ENCODE measurements at regions not wholly inside any gene's neighbourhood (a gene's known extent, or its start where the extent isn't known, plus 50 kb on each side); places are given as distances from the start of the nearest gene placed in this dataset.

DNA sequence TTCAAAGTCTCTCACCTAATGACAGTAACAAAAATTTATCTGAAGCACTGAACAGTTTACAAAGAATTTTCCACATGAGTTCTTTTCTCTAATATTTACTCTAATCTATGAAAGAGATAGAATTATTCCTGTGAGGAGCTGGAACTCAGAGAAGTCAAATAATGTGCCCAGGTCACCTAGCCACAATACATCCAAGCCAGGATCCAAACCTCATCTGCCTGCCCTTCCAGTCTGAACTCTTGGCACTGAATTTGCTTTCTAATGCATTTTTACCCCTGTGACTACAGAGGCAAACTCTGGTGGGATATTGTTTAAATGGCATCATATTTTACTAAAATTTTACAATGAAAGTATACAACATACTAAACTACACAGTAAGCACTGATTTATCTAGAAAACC lies 191.4 kb upstream of the RORA start:
- TF ChIP-seq POLR2A (IDR thresholded peaks at IDR 0.05; ENCODE audit: low read depth, low read length) (no peak), CTCF (conservative IDR thresholded peaks at IDR 0.05; ENCODE audit: low read depth, low read length) (no peak), CEBPB (IDR thresholded peaks at IDR 0.05; ENCODE audit: low read depth, low read length) (no peak), RAD21 (IDR thresholded peaks at IDR 0.05; ENCODE audit: low read length) (no peak), NFE2L2 (IDR thresholded peaks at IDR 0.05; ENCODE audit: low read depth, low read length) (no peak), RCOR1 (IDR thresholded peaks at IDR 0.05; ENCODE audit: insufficient replicate concordance, low read length) (no peak), MAZ (IDR thresholded peaks at IDR 0.05; ENCODE audit: borderline replicate concordance, low read depth, low read length) (no peak), MAFK (IDR thresholded peaks at IDR 0.05; ENCODE audit: low read depth, low read length) (no peak), SMC3 (IDR thresholded peaks at IDR 0.05; ENCODE audit: low read depth, low read length) (no peak), FOS (IDR thresholded peaks at IDR 0.05; ENCODE audit: low read depth, low read length) (no peak), USF2 (IDR thresholded peaks at IDR 0.05; ENCODE audit: low read depth, low read length) (no peak), BHLHE40 (IDR thresholded peaks at IDR 0.05; ENCODE audit: low read depth, low read length) (no peak), MXI1 (IDR thresholded peaks at IDR 0.05; ENCODE audit: borderline replicate concordance, low read depth, low read length) (no peak), RFX5 (IDR thresholded peaks at IDR 0.05; ENCODE audit: low read depth, low read length) (no peak)
